Glutamatergic neuron (in vitro differentiated cells): ENCODE measurements at regions not wholly inside any gene's neighbourhood (a gene's known extent, or its start where the extent isn't known, plus 50 kb on each side); places are given as distances from the start of the nearest gene placed in this dataset.

Experiments
- DNase-seq: peaks from one replicate; pipeline ENCODE4 v3.0.0; 2022
- H3K27ac Mint-ChIP-seq: one replicate; pipeline ENCODE4 v1.8.0; 2020; ENCODE audit warnings: mild to moderate bottlenecking, mixed read lengths, inconsistent platforms; ENCODE audit not compliant: unreplicated experiment
- H3K27me3 Mint-ChIP-seq: one replicate; pipeline ENCODE4 v1.8.0; 2020; ENCODE audit warnings: mild to moderate bottlenecking, moderate library complexity, mixed read lengths, inconsistent platforms; ENCODE audit not compliant: unreplicated experiment
- H3K36me3 Mint-ChIP-seq: one replicate; pipeline ENCODE4 v1.8.0; 2020; ENCODE audit warnings: mild to moderate bottlenecking, mixed read lengths, inconsistent platforms; ENCODE audit not compliant: unreplicated experiment
- H3K4me1 Mint-ChIP-seq: one replicate; pipeline ENCODE4 v1.8.0; 2020; ENCODE audit warnings: mild to moderate bottlenecking, low read depth, mixed read lengths, inconsistent platforms; ENCODE audit not compliant: unreplicated experiment
- H3K4me3 Mint-ChIP-seq: one replicate; pipeline ENCODE4 v1.8.0; 2020; ENCODE audit warnings: mild to moderate bottlenecking, mixed read lengths, inconsistent platforms; ENCODE audit not compliant: unreplicated experiment
- H3K9me3 Mint-ChIP-seq: one replicate; pipeline ENCODE4 v1.8.0; 2020; ENCODE audit warnings: mild to moderate bottlenecking, moderate library complexity, mixed read lengths, inconsistent platforms; ENCODE audit not compliant: unreplicated experiment
- TF ChIP-seq, protein P1 (sequence below): fragments of 200-600 bp; sonication (generic); IDR thresholded peaks from one replicate; pipeline ENCODE4 v1.5.0; 2021; ENCODE audit not compliant: partially characterized antibody, unreplicated experiment

DNA sequence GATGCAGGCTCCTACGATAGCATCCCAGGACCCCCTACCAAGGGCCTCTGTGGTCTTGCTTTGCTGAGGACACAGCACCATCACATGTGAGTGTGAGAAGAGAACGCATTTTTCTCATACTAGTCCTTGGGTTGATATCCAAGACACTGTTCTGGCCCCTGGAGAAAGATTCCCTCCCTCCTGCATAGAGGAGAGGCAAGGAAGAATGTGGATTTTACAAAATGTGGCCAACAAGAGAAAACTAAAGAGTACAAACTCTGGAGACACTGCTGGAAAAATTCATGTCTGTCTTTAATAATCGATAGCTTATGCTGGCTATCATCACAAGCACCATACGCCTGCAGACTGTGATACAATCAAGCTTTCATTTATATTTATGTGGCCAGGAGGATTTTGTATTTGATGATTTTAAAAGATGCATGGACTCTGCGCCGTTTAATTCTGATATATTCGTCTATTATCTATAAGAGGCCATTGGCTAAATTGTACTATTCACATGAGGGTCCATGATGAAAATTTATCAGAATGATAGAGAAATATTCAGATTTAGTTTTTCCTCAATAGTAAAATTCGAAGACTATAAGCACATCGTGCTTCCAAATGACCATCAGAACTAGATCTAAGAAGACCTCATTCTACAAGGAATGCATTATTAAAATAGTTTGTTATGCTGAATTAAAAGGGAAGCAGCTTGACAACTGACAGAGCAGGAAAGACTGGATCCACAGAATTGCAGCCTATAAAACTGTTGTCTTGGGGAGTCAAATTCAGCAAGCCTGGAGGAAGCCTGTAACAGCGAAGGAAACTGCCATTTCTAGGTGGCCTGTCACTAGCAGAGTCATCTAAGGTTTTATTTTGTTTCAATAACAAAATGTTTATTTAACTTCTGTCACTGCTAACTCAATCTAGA, 578.7 kb downstream of the DIAPH3 start:
- TF ChIP-seq, protein P1, sequence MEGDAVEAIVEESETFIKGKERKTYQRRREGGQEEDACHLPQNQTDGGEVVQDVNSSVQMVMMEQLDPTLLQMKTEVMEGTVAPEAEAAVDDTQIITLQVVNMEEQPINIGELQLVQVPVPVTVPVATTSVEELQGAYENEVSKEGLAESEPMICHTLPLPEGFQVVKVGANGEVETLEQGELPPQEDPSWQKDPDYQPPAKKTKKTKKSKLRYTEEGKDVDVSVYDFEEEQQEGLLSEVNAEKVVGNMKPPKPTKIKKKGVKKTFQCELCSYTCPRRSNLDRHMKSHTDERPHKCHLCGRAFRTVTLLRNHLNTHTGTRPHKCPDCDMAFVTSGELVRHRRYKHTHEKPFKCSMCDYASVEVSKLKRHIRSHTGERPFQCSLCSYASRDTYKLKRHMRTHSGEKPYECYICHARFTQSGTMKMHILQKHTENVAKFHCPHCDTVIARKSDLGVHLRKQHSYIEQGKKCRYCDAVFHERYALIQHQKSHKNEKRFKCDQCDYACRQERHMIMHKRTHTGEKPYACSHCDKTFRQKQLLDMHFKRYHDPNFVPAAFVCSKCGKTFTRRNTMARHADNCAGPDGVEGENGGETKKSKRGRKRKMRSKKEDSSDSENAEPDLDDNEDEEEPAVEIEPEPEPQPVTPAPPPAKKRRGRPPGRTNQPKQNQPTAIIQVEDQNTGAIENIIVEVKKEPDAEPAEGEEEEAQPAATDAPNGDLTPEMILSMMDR: no peak
- H3K36me3 Mint-ChIP-seq: no peaks in the 10 kb centered on the region
- no peaks in the 10 kb centered on the region for H3K4me1 Mint-ChIP-seq
- H3K4me3 Mint-ChIP-seq: no peak overlapping the region
- H3K27ac Mint-ChIP-seq: no peak overlapping the region
- DNase-seq: no peak
- H3K27me3 Mint-ChIP-seq: no peaks in the 10 kb centered on the region
- H3K9me3 Mint-ChIP-seq: peaks cover 2% of the 10 kb centered on the region

DNA sequence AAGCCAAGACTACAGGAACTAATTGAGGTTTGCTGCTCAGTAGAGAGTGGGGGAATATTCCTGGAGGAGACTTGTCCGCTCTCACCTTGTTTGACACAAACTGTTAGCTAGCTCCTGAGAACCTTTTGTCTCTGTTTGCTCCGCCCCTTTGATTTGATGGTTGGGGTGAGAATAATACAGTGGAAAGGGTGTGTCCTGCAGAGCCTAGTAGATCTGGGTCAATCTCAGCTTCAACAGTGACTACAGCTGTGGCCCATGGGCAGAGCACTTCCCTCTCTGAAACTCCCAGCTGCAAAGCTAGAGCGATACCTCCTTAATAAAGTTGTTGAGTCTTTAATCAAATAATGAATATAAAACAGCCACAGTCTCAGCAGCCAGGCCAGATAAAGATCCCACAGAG, 576.7 kb downstream of the DIAPH3 start:
- Mint-ChIP-seq H3K9me3 (no peaks in the 10 kb centered on the region), H3K36me3 (no peaks in the 10 kb centered on the region), H3K4me1 (no peaks in the 10 kb centered on the region), H3K4me3 (no peak overlapping the region), H3K27me3 (no peaks in the 10 kb centered on the region), H3K27ac (no peak overlapping the region)
- no peak for DNase-seq
- TF ChIP-seq, protein P1: no peak

DNA sequence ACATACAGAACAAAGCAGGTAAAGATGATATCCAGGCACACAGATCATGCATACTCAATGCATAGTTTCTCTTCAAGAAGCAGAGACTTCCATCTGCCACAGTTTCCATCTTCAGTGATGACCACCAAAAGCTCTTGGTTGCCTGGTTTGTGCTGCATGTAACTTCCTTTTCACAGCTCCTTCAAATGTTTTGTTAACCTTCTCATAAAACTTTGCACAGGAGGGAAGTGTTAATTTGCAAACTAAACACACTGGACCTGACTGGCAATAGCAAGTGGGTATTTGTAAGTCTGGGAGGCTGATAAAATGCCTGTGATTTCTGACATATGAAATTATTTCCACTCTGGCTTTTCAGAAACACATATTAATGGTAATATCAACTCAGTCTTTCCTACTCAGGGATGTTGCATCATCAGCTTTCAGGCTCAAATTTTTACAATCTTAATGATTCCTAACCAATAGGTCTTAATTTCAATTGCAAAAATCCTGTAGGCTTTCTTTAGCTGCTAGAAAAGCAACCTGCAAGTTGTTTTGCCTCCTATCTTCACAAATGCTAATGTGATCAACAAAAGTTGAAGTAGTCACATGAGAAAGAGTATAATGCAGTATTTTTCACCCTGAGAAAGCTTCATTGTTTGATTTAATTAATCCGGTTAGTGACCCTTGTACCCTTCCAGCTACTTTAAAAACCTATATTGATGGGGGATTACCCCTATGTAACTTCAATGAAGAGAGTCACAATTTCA, 575.6 kb downstream of the DIAPH3 start:
- H3K27me3 Mint-ChIP-seq: no peaks in the 10 kb centered on the region
- TF ChIP-seq, protein P1: no peak
- DNase-seq: no peak

DNA sequence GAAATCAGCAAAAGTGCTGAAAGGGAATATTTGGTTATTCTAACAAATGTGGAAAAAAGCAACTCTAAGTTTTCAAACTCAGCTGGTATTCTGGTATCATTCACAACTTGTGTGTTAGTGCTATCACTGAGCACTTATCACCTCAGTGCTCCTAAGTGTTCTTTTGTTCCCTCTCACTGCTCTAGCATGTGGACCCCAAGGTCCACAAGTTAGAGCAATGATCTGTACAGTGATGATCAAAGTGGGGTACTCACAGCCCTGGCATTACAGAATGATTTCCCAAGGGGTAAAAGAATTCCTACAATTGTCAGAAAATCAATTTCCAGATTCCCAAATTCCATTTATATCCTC, 575.0 kb downstream of the DIAPH3 start:
- no peak for DNase-seq
- no peak overlapping the region for H3K4me3 Mint-ChIP-seq
- TF ChIP-seq, protein P1: no peak
- H3K36me3 Mint-ChIP-seq: no peaks in the 10 kb centered on the region
- H3K9me3 Mint-ChIP-seq: peaks cover 2% of the 10 kb centered on the region
- H3K27ac Mint-ChIP-seq: no peak overlapping the region
- H3K27me3 Mint-ChIP-seq: no peaks in the 10 kb centered on the region
- no peaks in the 10 kb centered on the region for H3K4me1 Mint-ChIP-seq

More for the DNA sequence above, 575.6 kb downstream of the DIAPH3 start:
- H3K36me3 Mint-ChIP-seq: no peaks in the 10 kb centered on the region
- H3K27ac Mint-ChIP-seq: no peak overlapping the region
- H3K4me3 Mint-ChIP-seq: no peak overlapping the region
- H3K9me3 Mint-ChIP-seq: peaks cover under 1% of the 10 kb centered on the region
- H3K4me1 Mint-ChIP-seq: no peaks in the 10 kb centered on the region

DNA sequence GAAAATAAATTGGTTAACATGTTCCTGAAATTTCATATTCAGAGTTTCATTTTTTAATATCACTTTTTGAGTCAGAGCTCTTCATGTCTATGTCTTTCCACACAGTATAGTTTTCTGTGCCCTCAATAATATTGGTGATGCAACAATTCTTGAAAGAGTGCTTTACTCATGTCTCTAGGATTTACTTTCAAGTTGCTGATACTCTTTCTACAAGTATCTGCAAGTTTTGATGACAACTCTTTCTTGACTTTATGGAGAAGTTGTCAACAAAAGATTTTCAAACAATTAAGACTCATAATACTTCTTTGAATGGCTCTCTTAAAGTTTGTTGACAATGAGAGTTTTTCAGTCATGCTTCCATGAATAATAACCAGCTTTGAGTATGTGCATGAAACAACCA, 561.7 kb downstream of the DIAPH3 start:
- no peak overlapping the region for H3K4me3 Mint-ChIP-seq
- peaks cover 2% of the 10 kb centered on the region for H3K9me3 Mint-ChIP-seq
- H3K27ac Mint-ChIP-seq: no peak overlapping the region

More for the DNA sequence above, 561.7 kb downstream of the DIAPH3 start:
- TF ChIP-seq, protein P1: no peak
- no peaks in the 10 kb centered on the region for H3K4me1 Mint-ChIP-seq
- DNase-seq: no peak
- H3K36me3 Mint-ChIP-seq: no peaks in the 10 kb centered on the region
- no peaks in the 10 kb centered on the region for H3K27me3 Mint-ChIP-seq
